Naive B cell (primary cell): ENCODE measurements at regions not wholly inside any gene's neighbourhood (a gene's known extent, or its start where the extent isn't known, plus 50 kb on each side); places are given as distances from the start of the nearest gene placed in this dataset.
A peak's percentile ranks its signal among the peaks of the same experiment; 100 is the strongest.

Source experiments
- ATAC-seq, 2 donors: fragments of 150-1000 bp; cut with Tn5 transposase; 2 replicates each; pipeline ENCODE4 v1.10.0; 2021; ENCODE audit warnings: low read depth in 2 of 2, mild to moderate bottlenecking in 2 of 2, moderate library complexity in 2 of 2
- DNase-seq: peaks from one replicate; pipeline ENCODE4 v3.0.0; 2022
- H3K27ac Mint-ChIP-seq, 6 donors: one replicate each; pipeline ENCODE4 v1.8.0; 2020 to 2022; ENCODE audit warnings: mild to moderate bottlenecking in 6 of 6, mixed read lengths in 6 of 6, moderate library complexity in 5 of 6, inconsistent platforms in 2 of 6
- H3K27me3 Mint-ChIP-seq, 3 donors: one replicate each; pipeline ENCODE4 v1.8.0; 2021 to 2022; ENCODE audit warnings: mixed read lengths in 3 of 3, mild to moderate bottlenecking in 1 of 3
- H3K36me3 Mint-ChIP-seq, 2 donors: one replicate each; pipeline ENCODE4 v1.8.0; 2020 to 2022; ENCODE audit warnings: mixed read lengths in 2 of 2, inconsistent platforms in 1 of 2, mild to moderate bottlenecking in 1 of 2
- H3K4me1 Mint-ChIP-seq, 3 donors: one replicate each; pipeline ENCODE4 v1.8.0; 2020 to 2022; ENCODE audit warnings: mixed read lengths in 3 of 3, inconsistent platforms in 1 of 3, mild to moderate bottlenecking in 1 of 3, moderate library complexity in 1 of 3
- H3K4me3 Mint-ChIP-seq, 8 donors: one replicate each; pipeline ENCODE4 v1.8.0; 2020 to 2022; ENCODE audit warnings: mild to moderate bottlenecking in 8 of 8, mixed read lengths in 8 of 8, moderate library complexity in 8 of 8, inconsistent platforms in 2 of 8
- H3K9me3 Mint-ChIP-seq, 7 donors: one replicate each; pipeline ENCODE4 v1.8.0; 2020 to 2022; ENCODE audit warnings: mixed read lengths in 7 of 7, mild to moderate bottlenecking in 5 of 7, inconsistent platforms in 2 of 7, moderate library complexity in 1 of 7

- peaks cover 4 to 20% (median 5%) of the 10 kb centered on the region in 3 donors for H3K4me1 Mint-ChIP-seq
- ATAC-seq (no peak), DNase-seq (no peak)
- peaks cover 0 to 12% (median 7%) of the 10 kb centered on the region in 3 donors for H3K27me3 Mint-ChIP-seq
- H3K9me3 Mint-ChIP-seq = peaks cover 0 to 5% (median 0%) of the 10 kb centered on the region in 7 donors
- H3K4me3 Mint-ChIP-seq = no peak overlapping the region
- H3K36me3 Mint-ChIP-seq = peaks cover 0 to 6% of the 10 kb centered on the region in 2 donors
- no peak overlapping the region for H3K27ac Mint-ChIP-seq
These were observed 157.5 kb upstream of the C1orf174 start for GRCh38 chr1:4057603-4058002.

- H3K27ac Mint-ChIP-seq = no peak overlapping the region
- ATAC-seq (no peak), DNase-seq (no peak)
- H3K36me3 Mint-ChIP-seq = peaks cover 0 to under 1% of the 10 kb centered on the region in 2 donors
- no peak overlapping the region for H3K4me3 Mint-ChIP-seq
- H3K27me3 Mint-ChIP-seq = peaks cover 0 to 12% (median 7%) of the 10 kb centered on the region in 3 donors
- peaks cover 0 to 15% (median 1%) of the 10 kb centered on the region in 3 donors for H3K4me1 Mint-ChIP-seq
- H3K9me3 Mint-ChIP-seq = peaks cover 0 to 4% (median 0%) of the 10 kb centered on the region in 7 donors
These were observed 158.1 kb upstream of the C1orf174 start for GRCh38 chr1:4058122-4058521.

GRCh38 chr1:4058706-4059105, 158.6 kb upstream of the C1orf174 start:
- Mint-ChIP-seq H3K4me1 (peaks cover 0 to 9% (median 0%) of the 10 kb centered on the region in 3 donors), H3K27ac (peak overlapping the region in 1 of 6 donors; percentile 16), H3K27me3 (peaks cover 0 to 12% (median 7%) of the 10 kb centered on the region in 3 donors), H3K9me3 (peaks cover 0 to 4% (median 0%) of the 10 kb centered on the region in 7 donors), H3K4me3 (no peak overlapping the region), H3K36me3 (no peaks in the 10 kb centered on the region)
- ATAC-seq (no peak), DNase-seq (no peak)

GRCh38 chr1:4059270-4059669, 159.2 kb upstream of the C1orf174 start:
- Mint-ChIP-seq H3K4me1 (peaks cover 0 to 8% (median 0%) of the 10 kb centered on the region in 3 donors), H3K27me3 (peaks cover 0 to 11% (median 7%) of the 10 kb centered on the region in 3 donors), H3K9me3 (peaks cover 0 to 4% (median 0%) of the 10 kb centered on the region in 7 donors), H3K27ac (peak overlapping the region in 1 of 6 donors; percentile 16), H3K36me3 (no peaks in the 10 kb centered on the region), H3K4me3 (no peak overlapping the region)
- ATAC-seq (no peak), DNase-seq (no peak)

GRCh38 chr1:4060850-4061249, 160.8 kb upstream of the C1orf174 start:
- H3K4me1 Mint-ChIP-seq = peaks cover 0 to 8% (median 0%) of the 10 kb centered on the region in 3 donors
- peaks cover 0 to 4% (median 0%) of the 10 kb centered on the region in 7 donors for H3K9me3 Mint-ChIP-seq
- peaks cover 0 to 7% (median 0%) of the 10 kb centered on the region in 3 donors for H3K27me3 Mint-ChIP-seq
- H3K4me3 Mint-ChIP-seq = no peak overlapping the region
- DNase-seq (no peak), ATAC-seq (no peak)
- H3K36me3 Mint-ChIP-seq = no peaks in the 10 kb centered on the region
- no peak overlapping the region for H3K27ac Mint-ChIP-seq

GRCh38 chr1:4061521-4062031, 161.5 kb upstream of the C1orf174 start:
- no peaks in the 10 kb centered on the region for H3K9me3 Mint-ChIP-seq
- no peak for ATAC-seq
- H3K27me3 Mint-ChIP-seq = no peaks in the 10 kb centered on the region
- no peak for DNase-seq
- H3K4me3 Mint-ChIP-seq = no peak overlapping the region
- H3K4me1 Mint-ChIP-seq = peaks cover 0 to under 1% (median 0%) of the 10 kb centered on the region in 3 donors
- no peaks in the 10 kb centered on the region for H3K36me3 Mint-ChIP-seq
- peak overlapping the region in 1 of 6 donors; percentile 77 for H3K27ac Mint-ChIP-seq

GRCh38 chr1:4062041-4062440, 162.0 kb upstream of the C1orf174 start:
- Mint-ChIP-seq H3K27ac (peak overlapping the region in 2 of 6 donors; percentile 49 to 77), H3K9me3 (no peaks in the 10 kb centered on the region), H3K4me3 (no peak overlapping the region), H3K27me3 (no peaks in the 10 kb centered on the region), H3K36me3 (no peaks in the 10 kb centered on the region), H3K4me1 (no peaks in the 10 kb centered on the region)
- no peak for ATAC-seq
- no peak for DNase-seq

- DNase-seq = no peak
- Mint-ChIP-seq H3K4me3 (no peak overlapping the region), H3K36me3 (no peaks in the 10 kb centered on the region), H3K27ac (peak overlapping the region in 1 of 6 donors; percentile 49), H3K4me1 (no peaks in the 10 kb centered on the region), H3K9me3 (no peaks in the 10 kb centered on the region), H3K27me3 (no peaks in the 10 kb centered on the region)
- no peak for ATAC-seq
These were observed 162.5 kb upstream of the C1orf174 start for GRCh38 chr1:4062560-4062959.

- Mint-ChIP-seq H3K4me1 (no peaks in the 10 kb centered on the region), H3K27me3 (no peaks in the 10 kb centered on the region), H3K27ac (no peak overlapping the region), H3K9me3 (no peaks in the 10 kb centered on the region), H3K4me3 (no peak overlapping the region), H3K36me3 (no peaks in the 10 kb centered on the region)
- ATAC-seq (no peak), DNase-seq (no peak)
These were observed 162.9 kb upstream of the C1orf174 start for GRCh38 chr1:4062992-4063391.

- peak overlapping the region in 1 of 6 donors; percentile 91 for H3K27ac Mint-ChIP-seq
- no peak for DNase-seq
- no peaks in the 10 kb centered on the region for H3K36me3 Mint-ChIP-seq
- peak overlapping the region in 1 of 8 donors; percentile 69 for H3K4me3 Mint-ChIP-seq
- no peaks in the 10 kb centered on the region for H3K27me3 Mint-ChIP-seq
- no peaks in the 10 kb centered on the region for H3K9me3 Mint-ChIP-seq
- ATAC-seq = no peak
- H3K4me1 Mint-ChIP-seq = no peaks in the 10 kb centered on the region
These were observed 163.4 kb upstream of the C1orf174 start for GRCh38 chr1:4063516-4063915.

- Mint-ChIP-seq H3K4me1 (no peaks in the 10 kb centered on the region), H3K27ac (no peak overlapping the region), H3K4me3 (no peak overlapping the region), H3K27me3 (no peaks in the 10 kb centered on the region), H3K36me3 (no peaks in the 10 kb centered on the region), H3K9me3 (no peaks in the 10 kb centered on the region)
- DNase-seq (no peak), ATAC-seq (no peak)
These were observed 164.2 kb upstream of the C1orf174 start for GRCh38 chr1:4064150-4064889.

GRCh38 chr1:4066860-4067599, 167.0 kb upstream of the C1orf174 start:
- no peak for DNase-seq
- peaks cover 4 to 8% (median 6%) of the 10 kb centered on the region in 3 donors for H3K27me3 Mint-ChIP-seq
- H3K27ac Mint-ChIP-seq = no peak overlapping the region
- no peak overlapping the region for H3K4me3 Mint-ChIP-seq
- ATAC-seq = no peak
- H3K9me3 Mint-ChIP-seq = no peaks in the 10 kb centered on the region
- H3K4me1 Mint-ChIP-seq = no peaks in the 10 kb centered on the region
- H3K36me3 Mint-ChIP-seq = no peaks in the 10 kb centered on the region

- peaks cover 0 to 4% (median 2%) of the 10 kb centered on the region in 3 donors for H3K4me1 Mint-ChIP-seq
- no peak overlapping the region for H3K27ac Mint-ChIP-seq
- no peak overlapping the region for H3K4me3 Mint-ChIP-seq
- no peaks in the 10 kb centered on the region for H3K9me3 Mint-ChIP-seq
- ATAC-seq (no peak), DNase-seq (no peak)
- no peaks in the 10 kb centered on the region for H3K36me3 Mint-ChIP-seq
- peaks cover 8 to 16% (median 14%) of the 10 kb centered on the region in 3 donors for H3K27me3 Mint-ChIP-seq
These were observed 168.0 kb upstream of the C1orf174 start for GRCh38 chr1:4068076-4068475.
